ENCODE measurements at regions not wholly inside any gene's neighbourhood (a gene's known extent, or its start where the extent isn't known, plus 50 kb on each side); places are given as distances from the start of the nearest gene placed in this dataset.

GRCh38 chr9:591292-591691 is 250.2 kb upstream of the DMRT1 start:
- TF ChIP-seq CTCF (IDR thresholded peaks at IDR 0.05), result no peak
- TF ChIP-seq EZH2 (IDR thresholded peaks at IDR 0.05), result no peak
- no peak for TF ChIP-seq EZH2phosphoT487 (IDR thresholded peaks at IDR 0.05)
